IMR-90 (cell line): ENCODE measurements at regions not wholly inside any gene's neighbourhood (a gene's known extent, or its start where the extent isn't known, plus 50 kb on each side); places are given as distances from the start of the nearest gene placed in this dataset.
A peak's percentile ranks its signal among the peaks of the same experiment; 100 is the strongest.
"Not testable (repeated sequence)": the region's sequence is repeated elsewhere in the genome, so short reads cannot be mapped to it uniquely, and the experiment has no call there.

Experiments
- ATAC-seq: fragments of 200-7000 bp; cut with Tn5 transposase; 2 replicates; pipeline ENCODE4 v1.9.1; 2020; ENCODE audit warnings: low read depth, mild to moderate bottlenecking, moderate library complexity
- BruUV-seq: library from RNA; stranded (reverse); fragments of 400-500 nt; replicated peaks from 2 replicates; lab custom pipeline; 2021; lab: Mats Ljungman, UMichigan
- CTCF ChIA-PET: fragments of 300-600 bp; formaldehyde crosslinking; extraction: SDS; loops from one replicate; lab custom pipeline; 2021; ENCODE audit warnings: antibody characterized with exemption; lab: Yijun Ruan, JAX
- POLR2A ChIA-PET: fragments of 300-600 bp; sonication (Branson Sonifier 250); formaldehyde crosslinking; loops from one replicate; lab custom pipeline; 2022; ENCODE audit warnings: antibody characterized with exemption; ENCODE audit not compliant: unreplicated experiment; lab: Charles Lee
- DNase-seq: peaks from one replicate; pipeline ENCODE4 v3.0.0; 2013
- H2AFZ ChIP-seq: replicated peaks from 2 replicates; pipeline ENCODE3; 2013; ENCODE audit warnings: low read length, mild to moderate bottlenecking; ENCODE audit not compliant: poor library complexity
- H2AK5ac ChIP-seq: 2 replicates; pipeline ENCODE4 v1.6.1; 2013; ENCODE audit warnings: low read depth, low read length, inconsistent platforms
- H2AK9ac ChIP-seq: replicated peaks from 2 replicates; pipeline ENCODE3; 2013; ENCODE audit warnings: mild to moderate bottlenecking, low read depth, low read length, moderate library complexity; ENCODE audit not compliant: poor library complexity
- H2BK120ac ChIP-seq: 2 replicates; pipeline ENCODE4 v1.6.1; 2013; ENCODE audit warnings: low read depth, low read length, inconsistent platforms
- H2BK15ac ChIP-seq: 3 replicates; pipeline ENCODE4 v1.6.1; 2013; ENCODE audit warnings: low read depth, low read length, inconsistent platforms
- H2BK20ac ChIP-seq: 2 replicates; pipeline ENCODE4 v1.6.1; 2013; ENCODE audit warnings: low read depth, mild to moderate bottlenecking, inconsistent platforms, low read length, moderate library complexity
- H2BK5ac ChIP-seq: 2 replicates; pipeline ENCODE4 v1.6.1; 2013; ENCODE audit warnings: mild to moderate bottlenecking, low read depth, low read length, inconsistent platforms; ENCODE audit not compliant: poor library complexity, severe bottlenecking
- H3K14ac ChIP-seq: replicated peaks from 2 replicates; pipeline ENCODE4 v1.6.1; 2013; ENCODE audit warnings: low read depth, low read length, inconsistent platforms
- H3K18ac ChIP-seq: 2 replicates; pipeline ENCODE4 v1.6.1; 2013; ENCODE audit warnings: low read depth, low read length, control low read depth
- H3K23ac ChIP-seq: 2 replicates; pipeline ENCODE4 v1.6.1; 2013; ENCODE audit warnings: low read depth, low read length, inconsistent platforms
- H3K27ac ChIP-seq: 2 replicates; pipeline ENCODE4 v1.5.1; 2013; ENCODE audit warnings: mild to moderate bottlenecking, control low read depth, low read length; ENCODE audit not compliant: insufficient read depth
- H3K27me3 ChIP-seq: 2 replicates; pipeline ENCODE4 v1.6.1; 2013; ENCODE audit warnings: low read length; ENCODE audit not compliant: control insufficient read depth, insufficient read depth
- H3K36me3 ChIP-seq: 2 replicates; pipeline ENCODE4 v1.6.1; 2013; ENCODE audit warnings: low read length, mixed read lengths; ENCODE audit not compliant: control insufficient read depth, insufficient read depth
- H3K4ac ChIP-seq: 2 replicates; pipeline ENCODE4 v1.6.1; 2013; ENCODE audit warnings: low read depth, low read length, inconsistent platforms
- H3K4me1 ChIP-seq: 2 replicates; pipeline ENCODE4 v1.6.1; 2013; ENCODE audit warnings: low read length, mixed read lengths; ENCODE audit not compliant: control insufficient read depth, insufficient read depth
- H3K4me2 ChIP-seq: 2 replicates; pipeline ENCODE4 v1.6.1; 2013; ENCODE audit warnings: low read depth, mild to moderate bottlenecking, control low read depth, low read length, moderate library complexity
- H3K4me3 ChIP-seq: 2 replicates; pipeline ENCODE4 v1.5.1; 2013; ENCODE audit warnings: low read depth, mild to moderate bottlenecking, control low read depth, low read length, moderate library complexity; ENCODE audit not compliant: insufficient read depth
- H3K56ac ChIP-seq: 2 replicates; pipeline ENCODE4 v1.6.1; 2013; ENCODE audit warnings: low read length, inconsistent platforms; ENCODE audit not compliant: insufficient read depth; ENCODE audit errors: extremely low read depth
- H3K79me1 ChIP-seq, 2 experiments: 2 replicates each; pipeline ENCODE4 v1.6.1; 2013; ENCODE audit warnings: low read length in 2 of 2, inconsistent platforms in 1 of 2, low read depth in 1 of 2
- H3K9ac ChIP-seq: 2 replicates; pipeline ENCODE4 v1.6.1; 2013; ENCODE audit warnings: low read depth, low read length, control low read depth
- H3K9me1 ChIP-seq: 2 replicates; pipeline ENCODE4 v1.6.1; 2013; ENCODE audit warnings: low read length, inconsistent platforms; ENCODE audit not compliant: insufficient read depth
- H3K9me3 ChIP-seq: 2 replicates; pipeline ENCODE4 v1.6.1; 2013; ENCODE audit warnings: low read length; ENCODE audit not compliant: control insufficient read depth, insufficient read depth
- H4K20me1 ChIP-seq: 2 replicates; pipeline ENCODE4 v1.6.1; 2013; ENCODE audit warnings: low read length, inconsistent platforms; ENCODE audit not compliant: insufficient read depth
- H4K5ac ChIP-seq: 2 replicates; pipeline ENCODE4 v1.6.1; 2013; ENCODE audit warnings: mild to moderate bottlenecking, low read depth, low read length, control low read depth
- H4K8ac ChIP-seq, 2 experiments: 2 replicates each; pipeline ENCODE4 v1.6.1; 2013; ENCODE audit warnings: low read depth in 2 of 2, low read length in 2 of 2, control low read depth in 1 of 2, inconsistent platforms in 1 of 2
- H4K91ac ChIP-seq: 2 replicates; pipeline ENCODE4 v1.6.1; 2013; ENCODE audit warnings: low read depth, low read length, inconsistent platforms; ENCODE audit not compliant: insufficient read depth
- CEBPB ChIP-seq: IDR thresholded peaks from 2 replicates; pipeline ENCODE4 v1.6.1; 2012; ENCODE audit warnings: low read depth, low read length, improper control_type of control experiment
- MAZ ChIP-seq: IDR thresholded peaks from 2 replicates; pipeline ENCODE4 v1.6.1; 2012; ENCODE audit warnings: low read depth, mild to moderate bottlenecking, low read length, improper control_type of control experiment, moderate library complexity, borderline replicate concordance
- WGBS, 2 experiments: methylation state at CpG; one replicate each; pipeline versions ENCODE4 v1.1.5 to v1.1.7; 2013; ENCODE audit warnings: missing lambda C conversion rate in 2 of 2; ENCODE audit not compliant: insufficient read length in 1 of 2; ENCODE audit errors: extremely low coverage in 2 of 2; 5-methylcytosine and 5-hydroxymethylcytosine counted together
- dilution Hi-C: fragments of 300-500 bp; cut with HindIII; formaldehyde crosslinking; loops from one replicate; pipeline ENCODE4 v1.14.3; 2018; ENCODE audit warnings: low sequenced_read_pairs; ENCODE audit not compliant: unreplicated experiment
- in situ Hi-C: fragments of 300-500 bp; cut with MboI; formaldehyde crosslinking; loops from 3 replicates; pipeline ENCODE4 v1.14.3; 2019; ENCODE audit warnings: low sequenced_read_pairs, inconsistent platforms, mixed read lengths
- intact Hi-C: fragments of 100-400 bp; cut with micrococcal nuclease; formaldehyde crosslinking; loops from 2 replicates; pipeline ENCODE4 v1.10.0; 2022

- Histone ChIP-seq H2BK15ac (peak overlapping the region; percentile 78; the same call in 1 of the 3 replicates), H4K20me1 (no peaks in the 10 kb centered on the region), H4K5ac (peak overlapping the region; percentile 49; the same call in 1 of the 2 replicates), H2AK9ac (no peak overlapping the region), H3K4me2 (peak overlapping the region; percentile 73; the same call in 1 of the 2 replicates), H3K9ac (no peak overlapping the region), H2BK20ac (no peak overlapping the region), H3K9me1 (no peaks in the 10 kb centered on the region), H4K91ac (no peak overlapping the region), H4K8ac (no peak overlapping the region), H3K27ac (peak overlapping the region; percentile 33; the same call in 1 of the 2 replicates), H3K4me3 (no peak overlapping the region), H3K27me3 (no peaks in the 10 kb centered on the region), H2AFZ (no peak overlapping the region), H3K4me1 (peaks cover 2% of the 10 kb centered on the region; the same call in 1 of the 2 replicates), H3K4ac (no peak overlapping the region), H3K14ac (peak overlapping the region; percentile 19; the same call in 1 of the 2 replicates), H3K56ac (0 out of 2 replicates have a peak overlapping the region, but pooled peaks have one; percentile 35), H2AK5ac (no peak overlapping the region), H3K23ac (no peak overlapping the region), H3K79me1 (no peaks in the 10 kb centered on the region), H3K18ac (peak overlapping the region; percentile 57; the same call in 1 of the 2 replicates), H2BK5ac (peak overlapping the region; percentile 78), H3K9me3 (no peaks in the 10 kb centered on the region), H2BK120ac (peak overlapping the region; percentile 68; the same call in 1 of the 2 replicates), H3K36me3 (no peaks in the 10 kb centered on the region)
- dilution Hi-C loops = no loop called here
- peak; percentile 78 for ATAC-seq
- peak; percentile 62 for TF ChIP-seq CEBPB
- no peak for TF ChIP-seq MAZ
- in situ Hi-C loops = no loop called here
- no TSS peak for BruUV-seq
- ChIA-PET CTCF (no interaction called here), POLR2A (no interaction called here)
- DNase-seq = peak; percentile 85
- intact Hi-C loops = no loop called here
- no CpG with 5 or more reads among the region's 1 CpG for WGBS, 2 experiments
Observed at GRCh38 chr2:52260904-52261303, 1229.0 kb upstream of the NRXN1 start.

- H4K91ac ChIP-seq, H3K27me3 ChIP-seq, H3K4ac ChIP-seq, POLR2A ChIA-PET, H3K23ac ChIP-seq, H2BK120ac ChIP-seq, H3K27ac ChIP-seq, DNase-seq, H2AK9ac ChIP-seq, H3K9ac ChIP-seq, H2AFZ ChIP-seq, H3K79me1 ChIP-seq, ATAC-seq, H3K18ac ChIP-seq, H3K4me2 ChIP-seq, H3K9me3 ChIP-seq, H4K5ac ChIP-seq, H2BK15ac ChIP-seq, H3K14ac ChIP-seq, H3K4me3 ChIP-seq, H2AK5ac ChIP-seq, H4K8ac ChIP-seq, H3K4me1 ChIP-seq, BruUV-seq, CTCF ChIA-PET, H3K9me1 ChIP-seq, H2BK5ac ChIP-seq, intact Hi-C loops, dilution Hi-C loops, in situ Hi-C loops, H2BK20ac ChIP-seq, H4K20me1 ChIP-seq, H3K56ac ChIP-seq, H3K36me3 ChIP-seq: not testable (repeated sequence)
- WGBS, 2 experiments = 74% methylated on average over 5 of the region's 11 CpGs; no CpG with 5 or more reads in 1 of the 2 experiments
Observed at GRCh38 chr2:52258967-52259366, 1227.0 kb upstream of the NRXN1 start.
